IMR-90 (cell line): ENCODE measurements at regions not wholly inside any gene's neighbourhood (a gene's known extent, or its start where the extent isn't known, plus 50 kb on each side); places are given as distances from the start of the nearest gene placed in this dataset.
A peak's percentile ranks its signal among the peaks of the same experiment; 100 is the strongest.

Experiments
- ATAC-seq: fragments of 200-7000 bp; cut with Tn5 transposase; 2 replicates; pipeline ENCODE4 v1.9.1; 2020; ENCODE audit warnings: low read depth, mild to moderate bottlenecking, moderate library complexity
- BruUV-seq: library from RNA; stranded (reverse); fragments of 400-500 nt; replicated peaks from 2 replicates; lab custom pipeline; 2021; lab: Mats Ljungman, UMichigan
- CTCF ChIA-PET: fragments of 300-600 bp; formaldehyde crosslinking; extraction: SDS; loops from one replicate; lab custom pipeline; 2021; ENCODE audit warnings: antibody characterized with exemption; lab: Yijun Ruan, JAX
- POLR2A ChIA-PET: fragments of 300-600 bp; sonication (Branson Sonifier 250); formaldehyde crosslinking; loops from one replicate; lab custom pipeline; 2022; ENCODE audit warnings: antibody characterized with exemption; ENCODE audit not compliant: unreplicated experiment; lab: Charles Lee
- DNase-seq: peaks from one replicate; pipeline ENCODE4 v3.0.0; 2013
- H2AFZ ChIP-seq: replicated peaks from 2 replicates; pipeline ENCODE3; 2013; ENCODE audit warnings: low read length, mild to moderate bottlenecking; ENCODE audit not compliant: poor library complexity
- H2AK5ac ChIP-seq: 2 replicates; pipeline ENCODE4 v1.6.1; 2013; ENCODE audit warnings: low read depth, low read length, inconsistent platforms
- H2AK9ac ChIP-seq: replicated peaks from 2 replicates; pipeline ENCODE3; 2013; ENCODE audit warnings: mild to moderate bottlenecking, low read depth, low read length, moderate library complexity; ENCODE audit not compliant: poor library complexity
- H2BK120ac ChIP-seq: 2 replicates; pipeline ENCODE4 v1.6.1; 2013; ENCODE audit warnings: low read depth, low read length, inconsistent platforms
- H2BK15ac ChIP-seq: 3 replicates; pipeline ENCODE4 v1.6.1; 2013; ENCODE audit warnings: low read depth, low read length, inconsistent platforms
- H2BK20ac ChIP-seq: 2 replicates; pipeline ENCODE4 v1.6.1; 2013; ENCODE audit warnings: low read depth, mild to moderate bottlenecking, inconsistent platforms, low read length, moderate library complexity
- H2BK5ac ChIP-seq: 2 replicates; pipeline ENCODE4 v1.6.1; 2013; ENCODE audit warnings: mild to moderate bottlenecking, low read depth, low read length, inconsistent platforms; ENCODE audit not compliant: poor library complexity, severe bottlenecking
- H3K14ac ChIP-seq: replicated peaks from 2 replicates; pipeline ENCODE4 v1.6.1; 2013; ENCODE audit warnings: low read depth, low read length, inconsistent platforms
- H3K18ac ChIP-seq: 2 replicates; pipeline ENCODE4 v1.6.1; 2013; ENCODE audit warnings: low read depth, low read length, control low read depth
- H3K23ac ChIP-seq: 2 replicates; pipeline ENCODE4 v1.6.1; 2013; ENCODE audit warnings: low read depth, low read length, inconsistent platforms
- H3K27ac ChIP-seq: 2 replicates; pipeline ENCODE4 v1.5.1; 2013; ENCODE audit warnings: mild to moderate bottlenecking, control low read depth, low read length; ENCODE audit not compliant: insufficient read depth
- H3K27me3 ChIP-seq: 2 replicates; pipeline ENCODE4 v1.6.1; 2013; ENCODE audit warnings: low read length; ENCODE audit not compliant: control insufficient read depth, insufficient read depth
- H3K36me3 ChIP-seq: 2 replicates; pipeline ENCODE4 v1.6.1; 2013; ENCODE audit warnings: low read length, mixed read lengths; ENCODE audit not compliant: control insufficient read depth, insufficient read depth
- H3K4ac ChIP-seq: 2 replicates; pipeline ENCODE4 v1.6.1; 2013; ENCODE audit warnings: low read depth, low read length, inconsistent platforms
- H3K4me1 ChIP-seq: 2 replicates; pipeline ENCODE4 v1.6.1; 2013; ENCODE audit warnings: low read length, mixed read lengths; ENCODE audit not compliant: control insufficient read depth, insufficient read depth
- H3K4me2 ChIP-seq: 2 replicates; pipeline ENCODE4 v1.6.1; 2013; ENCODE audit warnings: low read depth, mild to moderate bottlenecking, control low read depth, low read length, moderate library complexity
- H3K4me3 ChIP-seq: 2 replicates; pipeline ENCODE4 v1.5.1; 2013; ENCODE audit warnings: low read depth, mild to moderate bottlenecking, control low read depth, low read length, moderate library complexity; ENCODE audit not compliant: insufficient read depth
- H3K56ac ChIP-seq: 2 replicates; pipeline ENCODE4 v1.6.1; 2013; ENCODE audit warnings: low read length, inconsistent platforms; ENCODE audit not compliant: insufficient read depth; ENCODE audit errors: extremely low read depth
- H3K79me1 ChIP-seq, 2 experiments: 2 replicates each; pipeline ENCODE4 v1.6.1; 2013; ENCODE audit warnings: low read length in 2 of 2, inconsistent platforms in 1 of 2, low read depth in 1 of 2
- H3K9ac ChIP-seq: 2 replicates; pipeline ENCODE4 v1.6.1; 2013; ENCODE audit warnings: low read depth, low read length, control low read depth
- H3K9me1 ChIP-seq: 2 replicates; pipeline ENCODE4 v1.6.1; 2013; ENCODE audit warnings: low read length, inconsistent platforms; ENCODE audit not compliant: insufficient read depth
- H3K9me3 ChIP-seq: 2 replicates; pipeline ENCODE4 v1.6.1; 2013; ENCODE audit warnings: low read length; ENCODE audit not compliant: control insufficient read depth, insufficient read depth
- H4K20me1 ChIP-seq: 2 replicates; pipeline ENCODE4 v1.6.1; 2013; ENCODE audit warnings: low read length, inconsistent platforms; ENCODE audit not compliant: insufficient read depth
- H4K5ac ChIP-seq: 2 replicates; pipeline ENCODE4 v1.6.1; 2013; ENCODE audit warnings: mild to moderate bottlenecking, low read depth, low read length, control low read depth
- H4K8ac ChIP-seq, 2 experiments: 2 replicates each; pipeline ENCODE4 v1.6.1; 2013; ENCODE audit warnings: low read depth in 2 of 2, low read length in 2 of 2, control low read depth in 1 of 2, inconsistent platforms in 1 of 2
- H4K91ac ChIP-seq: 2 replicates; pipeline ENCODE4 v1.6.1; 2013; ENCODE audit warnings: low read depth, low read length, inconsistent platforms; ENCODE audit not compliant: insufficient read depth
- CHD1 ChIP-seq: IDR thresholded peaks from 2 replicates; pipeline ENCODE4 v1.6.1; 2012; ENCODE audit warnings: low read depth, low read length, improper control_type of control experiment
- CTCF ChIP-seq: conservative IDR thresholded peaks from 2 replicates; pipeline ENCODE4 v1.5.1; 2012; ENCODE audit warnings: mild to moderate bottlenecking, low read depth, low read length, improper control_type of control experiment
- NFE2L2 ChIP-seq: fragments of 150-350 bp; IDR thresholded peaks from 2 replicates; pipeline ENCODE4 v1.6.1; 2016; ENCODE audit warnings: low read depth, mild to moderate bottlenecking, low read length
- SMC3 ChIP-seq: fragments of 150-350 bp; IDR thresholded peaks from 2 replicates; pipeline ENCODE4 v1.6.1; 2016; ENCODE audit warnings: low read depth, mild to moderate bottlenecking, antibody characterized with exemption, low read length, moderate library complexity
- WGBS, 2 experiments: methylation state at CpG; one replicate each; pipeline versions ENCODE4 v1.1.5 to v1.1.7; 2013; ENCODE audit warnings: missing lambda C conversion rate in 2 of 2; ENCODE audit not compliant: insufficient read length in 1 of 2; ENCODE audit errors: extremely low coverage in 2 of 2; 5-methylcytosine and 5-hydroxymethylcytosine counted together
- dilution Hi-C: fragments of 300-500 bp; cut with HindIII; formaldehyde crosslinking; loops from one replicate; pipeline ENCODE4 v1.14.3; 2018; ENCODE audit warnings: low sequenced_read_pairs; ENCODE audit not compliant: unreplicated experiment
- in situ Hi-C: fragments of 300-500 bp; cut with MboI; formaldehyde crosslinking; loops from 3 replicates; pipeline ENCODE4 v1.14.3; 2019; ENCODE audit warnings: low sequenced_read_pairs, inconsistent platforms, mixed read lengths
- intact Hi-C: fragments of 100-400 bp; cut with micrococcal nuclease; formaldehyde crosslinking; loops from 2 replicates; pipeline ENCODE4 v1.10.0; 2022

GRCh38 chr2:37786191-37786698 lies 114.8 kb upstream of the CDC42EP3 start:
- Histone ChIP-seq H3K9me1 (peaks cover 10% of the 10 kb centered on the region), H3K4me1 (peaks cover 21% of the 10 kb centered on the region), H2BK120ac (peak overlapping the region; percentile 87), H2AK9ac (peak overlapping the region; percentile 82), H3K18ac (peak overlapping the region; percentile 38), H3K9me3 (peaks cover 10% of the 10 kb centered on the region; the same call in 1 of the 2 replicates), H3K14ac (peak overlapping the region; percentile 71), H3K4ac (peak overlapping the region; percentile 76), H3K4me2 (no peak overlapping the region), H3K4me3 (no peak overlapping the region), H2BK15ac (peak overlapping the region; percentile 96; the same call in 2 of the 3 replicates), H2AK5ac (peak overlapping the region; percentile 92), H3K79me1 (peaks cover 0 to 15% of the 10 kb centered on the region in 2 experiments; a peak in 2 of 4 replicates), H3K9ac (no peak overlapping the region), H3K56ac (no peak overlapping the region), H3K27ac (no peak overlapping the region), H2BK20ac (peak overlapping the region; percentile 81), H3K27me3 (no peaks in the 10 kb centered on the region), H3K36me3 (no peaks in the 10 kb centered on the region), H2BK5ac (peak overlapping the region; percentile 31), H4K5ac (peak overlapping the region; percentile 29; the same call in 1 of the 2 replicates), H3K23ac (0 out of 2 replicates have a peak overlapping the region, but pooled peaks have one; percentile 9), H4K91ac (peak overlapping the region; percentile 75), H4K8ac (peak overlapping the region in 1 of 2 experiments; percentile 31; a peak in 1 of 4 replicates), H4K20me1 (no peaks in the 10 kb centered on the region), H2AFZ (no peak overlapping the region)
- intact Hi-C loops (no loop called here), dilution Hi-C loops (no loop called here), in situ Hi-C loops (no loop called here)
- no peak for TF ChIP-seq SMC3
- TF ChIP-seq CTCF, result no peak
- TF ChIP-seq CHD1, result no peak
- no peak for TF ChIP-seq NFE2L2
- no CpG with 5 or more reads among the region's 1 CpG for WGBS, 2 experiments
- ChIA-PET CTCF (no interaction called here), POLR2A (no interaction called here)
- BruUV-seq, result no TSS peak
- DNase-seq (no peak), ATAC-seq (no peak)
